ENCODE measurements at regions not wholly inside any gene's neighbourhood (a gene's known extent, or its start where the extent isn't known, plus 50 kb on each side); places are given as distances from the start of the nearest gene placed in this dataset.

GRCh38 chr6:4658486-4658885 lies 117.7 kb upstream of the CDYL start:
- Histone ChIP-seq H3K4me3 (no peak overlapping the region), H3K27ac (no peak overlapping the region), H3K9me3 (no peaks in the 10 kb centered on the region), H3K4me1 (no peaks in the 10 kb centered on the region), H3K27me3 (replicated peaks in 1 of 7) (no peaks in the 10 kb centered on the region), H3K36me3 (no peaks in the 10 kb centered on the region)
- intact Hi-C loops (cut with DNase I; ENCODE audit: low total_unique reads): no loop called here
- TF ChIP-seq POLR2AphosphoS5 (IDR thresholded peaks at IDR 0.05) (no peak), POLR2A (IDR thresholded peaks at IDR 0.05) (no peak)
- TF ChIP-seq, protein P1, sequence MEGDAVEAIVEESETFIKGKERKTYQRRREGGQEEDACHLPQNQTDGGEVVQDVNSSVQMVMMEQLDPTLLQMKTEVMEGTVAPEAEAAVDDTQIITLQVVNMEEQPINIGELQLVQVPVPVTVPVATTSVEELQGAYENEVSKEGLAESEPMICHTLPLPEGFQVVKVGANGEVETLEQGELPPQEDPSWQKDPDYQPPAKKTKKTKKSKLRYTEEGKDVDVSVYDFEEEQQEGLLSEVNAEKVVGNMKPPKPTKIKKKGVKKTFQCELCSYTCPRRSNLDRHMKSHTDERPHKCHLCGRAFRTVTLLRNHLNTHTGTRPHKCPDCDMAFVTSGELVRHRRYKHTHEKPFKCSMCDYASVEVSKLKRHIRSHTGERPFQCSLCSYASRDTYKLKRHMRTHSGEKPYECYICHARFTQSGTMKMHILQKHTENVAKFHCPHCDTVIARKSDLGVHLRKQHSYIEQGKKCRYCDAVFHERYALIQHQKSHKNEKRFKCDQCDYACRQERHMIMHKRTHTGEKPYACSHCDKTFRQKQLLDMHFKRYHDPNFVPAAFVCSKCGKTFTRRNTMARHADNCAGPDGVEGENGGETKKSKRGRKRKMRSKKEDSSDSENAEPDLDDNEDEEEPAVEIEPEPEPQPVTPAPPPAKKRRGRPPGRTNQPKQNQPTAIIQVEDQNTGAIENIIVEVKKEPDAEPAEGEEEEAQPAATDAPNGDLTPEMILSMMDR (IDR thresholded peaks at IDR 0.05 in 8 of 11, conservative IDR thresholded peaks at IDR 0.05 in 3 of 11): no peak
- no peak for DNase-seq
- 67 to 78% (median 75%) methylated on average over 6 of the region's 6 CpGs for WGBS, 5 donors

DNA sequence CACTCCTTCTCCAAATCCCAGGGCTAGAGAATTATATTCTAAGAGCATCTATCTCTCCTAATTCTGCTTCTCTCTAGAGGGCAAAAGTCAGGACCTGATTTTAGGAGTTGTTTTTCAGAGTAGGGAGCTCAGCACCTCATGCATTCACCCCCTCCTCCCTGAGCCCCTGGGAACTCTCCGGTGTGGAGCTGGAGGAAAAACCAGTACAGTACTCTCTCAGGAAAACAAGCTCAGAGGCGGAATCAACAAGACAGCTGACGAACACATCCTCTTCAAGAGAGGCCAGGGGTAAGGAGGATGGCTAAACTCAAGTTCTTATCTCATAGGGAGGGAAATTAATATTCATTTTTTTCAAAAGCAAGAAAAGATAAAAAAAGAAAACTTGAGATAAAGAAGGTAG lies 120.1 kb upstream of the CDYL start:
- H3K9me3 ChIP-seq: peaks cover 0 to 11% (median 7%) of the 10 kb centered on the region in 8 donors
- TF ChIP-seq, protein P1 (IDR thresholded peaks at IDR 0.05 in 8 of 11, conservative IDR thresholded peaks at IDR 0.05 in 3 of 11): no peak
- TF ChIP-seq POLR2AphosphoS5 (IDR thresholded peaks at IDR 0.05): no peak
- TF ChIP-seq POLR2A (IDR thresholded peaks at IDR 0.05): no peak
- no peak overlapping the region for H3K4me3 ChIP-seq
- H3K27me3 ChIP-seq (replicated peaks in 1 of 7): no peaks in the 10 kb centered on the region
- DNase-seq: no peak
- intact Hi-C loops (cut with DNase I; ENCODE audit: low total_unique reads): no loop called here
- H3K36me3 ChIP-seq: no peaks in the 10 kb centered on the region
- H3K27ac ChIP-seq: no peak overlapping the region
- 71 to 88% (median 78%) methylated on average over 3 of the region's 3 CpGs for WGBS, 5 donors
- H3K4me1 ChIP-seq: no peaks in the 10 kb centered on the region

- peaks cover 0 to 11% (median 7%) of the 10 kb centered on the region in 8 donors for H3K9me3 ChIP-seq
- intact Hi-C loops (cut with DNase I; ENCODE audit: low total_unique reads): no loop called here
- WGBS, 5 donors: 61 to 84% (median 77%) methylated on average over 12 of the region's 12 CpGs
- H3K36me3 ChIP-seq: no peaks in the 10 kb centered on the region
- no peak overlapping the region for H3K27ac ChIP-seq
- H3K4me3 ChIP-seq: no peak overlapping the region
- H3K27me3 ChIP-seq (replicated peaks in 1 of 7): no peaks in the 10 kb centered on the region
- TF ChIP-seq POLR2AphosphoS5 (IDR thresholded peaks at IDR 0.05) (no peak), POLR2A (IDR thresholded peaks at IDR 0.05) (no peak)
- TF ChIP-seq, protein P1 (IDR thresholded peaks at IDR 0.05 in 8 of 11, conservative IDR thresholded peaks at IDR 0.05 in 3 of 11): no peak
- no peaks in the 10 kb centered on the region for H3K4me1 ChIP-seq
- DNase-seq: no peak
These were observed 120.8 kb upstream of the CDYL start for GRCh38 chr6:4655196-4656025.

DNA sequence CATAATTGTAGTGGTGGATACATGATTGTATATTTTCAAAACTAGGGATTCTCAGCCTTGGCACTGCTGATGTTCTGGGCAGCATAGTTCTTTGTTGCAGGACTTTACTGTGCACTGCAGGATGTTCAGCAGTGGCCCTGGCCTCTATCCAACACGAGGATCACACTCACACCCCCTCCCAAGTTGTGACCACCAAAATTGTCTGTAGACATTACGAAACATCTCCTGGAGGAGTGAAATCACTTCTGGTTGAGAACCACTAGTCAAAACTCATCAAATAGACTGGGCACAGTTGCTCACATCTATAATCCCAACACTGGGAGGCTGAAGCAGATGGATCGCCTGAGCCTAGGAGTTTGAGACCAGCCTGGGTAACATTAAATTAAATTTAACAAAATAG lies 123.1 kb upstream of the CDYL start:
- Histone ChIP-seq H3K27me3 (replicated peaks in 1 of 7) (no peaks in the 10 kb centered on the region), H3K9me3 (peaks cover 0 to 11% (median 7%) of the 10 kb centered on the region in 8 donors), H3K27ac (no peak overlapping the region), H3K36me3 (no peaks in the 10 kb centered on the region), H3K4me3 (no peak overlapping the region), H3K4me1 (peaks cover 0 to 1% (median 0%) of the 10 kb centered on the region in 6 donors)
- TF ChIP-seq, protein P1 (IDR thresholded peaks at IDR 0.05 in 8 of 11, conservative IDR thresholded peaks at IDR 0.05 in 3 of 11): no peak
- DNase-seq: no peak
- 58 to 82% (median 69%) methylated on average over 3 of the region's 3 CpGs for WGBS, 5 donors
- intact Hi-C loops (cut with DNase I; ENCODE audit: low total_unique reads): no loop called here

Measured in spleen (tissue), 11 donors.